A172 (cell line): ENCODE measurements at regions not wholly inside any gene's neighbourhood (a gene's known extent, or its start where the extent isn't known, plus 50 kb on each side); places are given as distances from the start of the nearest gene placed in this dataset.

Experiments
- DNase-seq: peaks from one replicate; pipeline ENCODE4 v3.0.0-alpha.2; 2015; ENCODE audit warnings: low spot score

- peak; percentile 88 for DNase-seq
Observed at GRCh38 chr11:119474682-119475596, 52.0 kb upstream of the THY1 start.

DNA sequence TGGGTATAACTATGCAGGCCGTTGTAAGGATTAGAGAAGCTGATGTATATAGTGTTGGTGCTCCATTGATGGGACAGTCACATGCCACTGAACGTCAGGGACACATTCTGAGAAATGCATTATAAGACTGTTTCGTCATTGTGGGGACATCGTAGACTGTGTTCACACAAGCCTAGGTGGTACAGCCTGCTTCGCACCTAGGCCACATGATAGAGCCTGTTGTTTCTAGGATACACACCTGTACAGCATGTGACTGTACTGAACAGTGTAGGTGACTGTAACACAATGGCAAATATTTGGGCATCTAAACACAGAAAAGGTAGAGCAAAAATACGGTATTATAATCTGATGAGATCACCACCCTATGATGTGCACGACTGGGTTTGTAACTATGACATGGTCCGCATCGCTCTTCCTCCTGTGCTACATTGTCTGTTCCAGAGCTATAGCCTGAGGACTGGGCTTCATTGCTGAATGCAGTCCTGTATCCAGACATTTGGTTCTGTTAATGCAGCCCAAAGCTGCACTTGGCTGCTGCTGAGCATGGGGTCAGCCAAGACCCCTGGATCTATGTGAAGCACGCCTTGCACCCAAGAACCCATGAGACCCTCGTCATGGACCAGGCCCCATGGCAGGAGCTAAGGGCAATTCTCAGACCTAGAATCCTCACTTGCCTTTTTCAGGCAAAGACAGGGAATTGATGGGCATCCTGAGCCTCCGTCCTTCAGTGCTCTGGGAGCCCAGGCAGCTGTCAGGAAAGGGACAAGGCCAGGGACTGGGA is 51.1 kb upstream of the THY1 start:
- no peak for DNase-seq

- DNase-seq = no peak
Observed at GRCh38 chr11:119473226-119473625, 50.3 kb upstream of the THY1 start.

GRCh38 chr11:119472856-119473222 is 49.9 kb upstream of the THY1 start:
- no peak for DNase-seq
